Esophagus (tissue), 2 donors: ENCODE measurements at regions not wholly inside any gene's neighbourhood (a gene's known extent, or its start where the extent isn't known, plus 50 kb on each side); places are given as distances from the start of the nearest gene placed in this dataset.

Experiments
- H3K27ac ChIP-seq, 2 donors: one replicate each; pipeline ENCODE4 v1.5.1; 2013; ENCODE audit warnings: low read depth in 2 of 2, mild to moderate bottlenecking in 2 of 2, inconsistent platforms in 1 of 2, low read length in 1 of 2, moderate library complexity in 1 of 2
- H3K27me3 ChIP-seq, 2 donors: one replicate each; pipeline ENCODE4 v1.6.1; 2013; ENCODE audit warnings: low read length in 2 of 2, control low read depth in 1 of 2, mild to moderate bottlenecking in 1 of 2; ENCODE audit not compliant: insufficient read depth in 2 of 2, control insufficient read depth in 1 of 2
- H3K36me3 ChIP-seq, 2 donors: one replicate each; pipeline ENCODE4 v1.6.1; 2013; ENCODE audit warnings: low read length in 1 of 2; ENCODE audit not compliant: control insufficient read depth in 2 of 2, insufficient read depth in 2 of 2
- H3K4me1 ChIP-seq, 2 donors: one replicate each; pipeline ENCODE4 v1.6.1; 2013; ENCODE audit warnings: low read length in 1 of 2; ENCODE audit not compliant: control insufficient read depth in 2 of 2, insufficient read depth in 2 of 2
- H3K4me3 ChIP-seq, 2 donors: one replicate each; pipeline ENCODE4 v1.5.1; 2013; ENCODE audit warnings: low read length in 2 of 2, mild to moderate bottlenecking in 2 of 2, low read depth in 1 of 2, moderate library complexity in 1 of 2
- H3K9me3 ChIP-seq, 2 donors: one replicate each; pipeline ENCODE4 v1.6.1; 2013; ENCODE audit warnings: mild to moderate bottlenecking in 2 of 2, low read depth in 1 of 2, low read length in 1 of 2, moderate library complexity in 1 of 2; ENCODE audit not compliant: control insufficient read depth in 2 of 2, insufficient read depth in 1 of 2
- WGBS, 2 donors: extraction: QIAGEN DNeasy Blood & Tissue Kit; methylation state at CpG; one replicate each; pipeline ENCODE4 v1.1.7; 2013; 5-methylcytosine and 5-hydroxymethylcytosine counted together
- donor health status: healthy with polysubstance abuse.
- donor health status: Bipolar disorder and iron deficiency.

GRCh38 chr1:58899587-58900271 is 115.9 kb upstream of the JUN start:
- Histone ChIP-seq H3K36me3 (no peaks in the 10 kb centered on the region), H3K9me3 (no peaks in the 10 kb centered on the region), H3K4me1 (peaks cover 0 to 7% of the 10 kb centered on the region in 2 donors), H3K4me3 (no peak overlapping the region), H3K27ac (peak overlapping the region; percentile 47 to 65), H3K27me3 (no peaks in the 10 kb centered on the region)
- WGBS, 2 donors = 81 to 87% methylated on average over 11 of the region's 11 CpGs

- Histone ChIP-seq H3K4me3 (no peak overlapping the region), H3K9me3 (no peaks in the 10 kb centered on the region), H3K27me3 (no peaks in the 10 kb centered on the region), H3K36me3 (no peaks in the 10 kb centered on the region), H3K27ac (no peak overlapping the region), H3K4me1 (peaks cover 0 to 7% of the 10 kb centered on the region in 2 donors)
- 59 to 79% methylated on average over 3 of the region's 3 CpGs for WGBS, 2 donors
Observed at GRCh38 chr1:58900396-58900795, 116.5 kb upstream of the JUN start.

DNA sequence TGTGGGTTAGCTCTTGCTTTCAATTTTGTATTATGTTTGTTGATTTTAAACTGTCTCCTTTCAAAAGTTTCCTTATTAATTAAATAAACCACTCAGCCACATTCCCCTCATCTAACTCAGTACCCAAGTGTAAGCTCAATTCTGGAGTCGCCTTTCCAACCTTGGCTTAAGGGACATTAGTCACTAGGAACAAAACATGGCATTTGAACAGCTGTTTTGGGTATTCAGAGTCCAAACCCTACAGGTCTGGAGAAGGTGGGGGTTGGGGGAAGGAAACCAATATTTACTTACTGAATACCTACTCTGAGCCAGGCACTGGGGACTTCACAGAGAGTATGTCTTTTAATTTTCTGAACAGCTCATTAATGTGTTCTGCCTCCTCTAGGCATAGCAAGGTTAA is 117.2 kb upstream of the JUN start:
- H3K4me3 ChIP-seq = no peak overlapping the region
- no peaks in the 10 kb centered on the region for H3K36me3 ChIP-seq
- H3K9me3 ChIP-seq = no peaks in the 10 kb centered on the region
- WGBS, 2 donors = 75 to 88% methylated on average over 1 of the region's 1 CpG
- H3K27me3 ChIP-seq = no peaks in the 10 kb centered on the region
- no peak overlapping the region for H3K27ac ChIP-seq
- peaks cover 0 to 7% of the 10 kb centered on the region in 2 donors for H3K4me1 ChIP-seq

- H3K27ac ChIP-seq = peak overlapping the region; percentile 99
- H3K9me3 ChIP-seq = no peaks in the 10 kb centered on the region
- 17 to 19% methylated on average over 12 of the region's 12 CpGs for WGBS, 2 donors
- H3K4me1 ChIP-seq = no peaks in the 10 kb centered on the region
- H3K36me3 ChIP-seq = no peaks in the 10 kb centered on the region
- H3K4me3 ChIP-seq = peak overlapping the region; percentile 58 to 60
- H3K27me3 ChIP-seq = no peaks in the 10 kb centered on the region
Observed at GRCh38 chr1:58902830-58903513, 119.1 kb upstream of the JUN start.

DNA sequence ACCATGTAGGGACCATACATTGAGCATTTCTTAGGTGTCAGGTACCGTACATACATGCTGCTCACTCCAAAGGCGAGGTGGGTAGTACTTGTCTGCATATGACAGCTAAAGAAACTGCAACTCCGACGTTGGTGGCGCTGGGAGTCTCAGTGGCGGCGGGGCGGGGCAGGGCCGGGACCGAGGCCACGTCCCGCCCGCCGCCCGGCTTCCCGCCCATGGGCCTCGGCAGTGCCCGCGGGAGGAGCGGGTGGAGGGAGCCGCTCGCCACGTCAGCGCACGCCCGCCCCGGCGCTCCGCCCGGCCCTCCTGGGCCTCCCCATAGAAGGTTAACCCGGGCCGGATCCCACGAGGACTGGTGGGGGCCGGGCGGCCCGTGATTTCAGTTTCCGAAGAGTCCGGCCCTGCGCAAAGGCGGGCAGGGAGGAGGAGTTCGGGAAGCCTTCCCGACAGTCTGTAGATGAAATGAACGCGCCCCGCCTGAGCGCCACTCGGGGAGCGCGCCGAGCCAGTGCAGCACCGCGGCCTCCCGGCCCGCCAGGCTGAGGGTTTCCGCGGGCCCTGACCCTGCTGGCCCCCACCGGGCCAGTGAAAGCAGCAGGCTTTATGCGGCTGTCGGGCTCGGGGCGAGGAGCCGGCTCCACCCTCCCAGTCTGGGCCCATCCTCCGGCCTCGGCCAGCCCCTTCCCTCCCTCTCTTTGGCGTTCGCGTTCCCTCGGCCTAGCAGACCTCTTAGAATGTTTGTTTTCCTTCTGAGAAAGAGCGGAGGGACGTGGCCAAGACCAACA is 119.9 kb upstream of the JUN start:
- H3K27ac ChIP-seq = peak overlapping the region; percentile 99
- no peaks in the 10 kb centered on the region for H3K36me3 ChIP-seq
- WGBS, 2 donors = 0 to 1% methylated on average over 65 to 70 of the region's 70 CpGs
- no peaks in the 10 kb centered on the region for H3K27me3 ChIP-seq
- H3K4me3 ChIP-seq = peak overlapping the region; percentile 58 to 60
- H3K9me3 ChIP-seq = no peaks in the 10 kb centered on the region
- H3K4me1 ChIP-seq = no peaks in the 10 kb centered on the region

DNA sequence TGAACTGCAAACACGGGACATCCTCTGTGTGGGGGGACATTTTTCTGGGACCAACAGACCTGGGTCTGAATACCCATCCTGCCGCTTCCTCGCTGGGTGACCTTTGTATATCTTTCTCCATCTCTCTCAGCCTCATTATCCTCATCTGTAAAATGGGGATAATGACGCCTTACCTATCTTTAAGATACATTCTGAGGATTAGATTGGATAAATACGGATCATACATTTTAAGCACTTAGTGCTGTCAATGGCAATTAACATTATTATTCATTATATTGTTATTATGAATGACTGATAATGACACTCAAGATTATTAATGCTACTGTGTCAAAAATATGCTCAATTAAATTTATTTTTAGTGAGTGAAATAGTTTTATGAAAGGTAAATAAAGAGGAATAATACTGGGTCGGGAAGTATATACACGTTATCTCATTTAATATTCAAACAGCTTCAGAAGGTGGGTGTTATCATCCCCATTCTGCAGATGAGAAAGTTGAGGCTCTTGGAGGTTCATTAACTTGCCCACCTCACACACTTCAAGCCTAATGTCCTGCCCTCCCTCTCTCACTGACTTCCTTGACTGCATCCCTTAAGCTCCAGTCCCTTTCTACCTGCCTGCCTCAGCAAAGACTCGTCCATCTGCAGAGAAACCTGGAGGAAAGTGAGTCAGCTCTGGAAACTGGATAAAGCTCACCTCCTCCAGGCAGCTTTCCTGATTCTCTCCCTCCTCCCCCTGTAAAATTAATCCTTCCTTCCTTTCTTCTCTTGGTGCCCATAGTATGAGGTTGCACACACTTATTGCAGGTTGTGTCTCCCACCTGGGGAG is 120.7 kb upstream of the JUN start:
- Histone ChIP-seq H3K4me1 (no peaks in the 10 kb centered on the region), H3K9me3 (no peaks in the 10 kb centered on the region), H3K4me3 (peak overlapping the region; percentile 58 to 60), H3K27me3 (no peaks in the 10 kb centered on the region), H3K27ac (peak overlapping the region; percentile 99), H3K36me3 (no peaks in the 10 kb centered on the region)
- WGBS, 2 donors = 59 to 61% methylated on average over 8 of the region's 8 CpGs

DNA sequence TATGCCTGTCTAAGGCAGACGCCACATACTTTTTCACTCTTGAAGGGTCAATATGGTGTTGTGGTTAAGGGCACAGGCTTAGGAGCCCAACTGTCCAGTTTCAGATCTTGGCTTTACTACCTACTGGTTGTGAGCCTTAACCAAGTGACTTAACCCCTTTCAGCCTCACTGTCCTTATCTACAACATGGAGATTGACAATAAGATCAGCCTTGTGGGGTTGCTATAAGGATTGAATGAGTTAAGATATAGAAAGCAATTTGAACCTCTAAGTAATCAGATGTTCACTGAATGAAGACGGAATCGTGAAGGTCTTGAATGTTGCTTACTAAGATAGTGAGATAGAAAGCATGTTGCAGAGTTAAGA is 121.3 kb upstream of the JUN start:
- WGBS, 2 donors = 86 to 88% methylated on average over 3 of the region's 3 CpGs
- H3K27me3 ChIP-seq = no peaks in the 10 kb centered on the region
- H3K4me1 ChIP-seq = no peaks in the 10 kb centered on the region
- no peak overlapping the region for H3K4me3 ChIP-seq
- H3K9me3 ChIP-seq = no peaks in the 10 kb centered on the region
- no peaks in the 10 kb centered on the region for H3K36me3 ChIP-seq
- no peak overlapping the region for H3K27ac ChIP-seq

- no peak overlapping the region for H3K4me3 ChIP-seq
- H3K27ac ChIP-seq = peak overlapping the region in 1 of 2 donors; percentile 8
- peaks cover 0 to 3% of the 10 kb centered on the region in 2 donors for H3K4me1 ChIP-seq
- 84 to 89% methylated on average over 3 of the region's 3 CpGs for WGBS, 2 donors
- H3K36me3 ChIP-seq = no peaks in the 10 kb centered on the region
- H3K27me3 ChIP-seq = no peaks in the 10 kb centered on the region
- no peaks in the 10 kb centered on the region for H3K9me3 ChIP-seq
Observed at GRCh38 chr1:58905628-58906221, 121.9 kb upstream of the JUN start.

DNA sequence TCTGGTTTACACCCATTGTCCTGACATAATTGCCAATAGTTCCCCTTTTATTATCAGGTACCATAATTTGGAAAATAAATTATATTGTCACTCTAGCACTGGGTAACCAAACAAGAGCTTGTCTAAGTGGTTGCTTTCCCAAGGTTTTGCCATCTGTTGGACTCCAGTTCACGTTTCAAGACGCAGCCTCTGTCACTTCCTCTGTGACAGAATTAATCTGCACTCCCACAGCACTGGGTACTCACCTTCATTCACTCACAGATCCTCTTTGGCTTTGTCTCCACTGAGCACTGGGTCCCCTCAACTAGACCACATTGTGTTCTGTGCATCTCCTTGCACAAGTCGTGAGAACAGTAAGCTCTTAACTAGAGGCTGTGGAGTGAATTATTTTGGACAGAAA is 123.6 kb upstream of the JUN start:
- 66 to 81% methylated on average over 3 of the region's 3 CpGs for WGBS, 2 donors
- H3K27me3 ChIP-seq = no peaks in the 10 kb centered on the region
- no peaks in the 10 kb centered on the region for H3K36me3 ChIP-seq
- no peak overlapping the region for H3K4me3 ChIP-seq
- no peak overlapping the region for H3K27ac ChIP-seq
- H3K9me3 ChIP-seq = no peaks in the 10 kb centered on the region
- peaks cover 0 to 3% of the 10 kb centered on the region in 2 donors for H3K4me1 ChIP-seq
